HCT116 (cell line): ENCODE measurements at regions not wholly inside any gene's neighbourhood (a gene's known extent, or its start where the extent isn't known, plus 50 kb on each side); places are given as distances from the start of the nearest gene placed in this dataset.

ENCODE experiments used
- ATAC-seq: fragments of 200-7000 bp; cut with Tn5 transposase; 2 replicates; pipeline ENCODE4 v1.9.1; 2020; ENCODE audit warnings: mild to moderate bottlenecking, moderate library complexity
- BruUV-seq: library from RNA; stranded (reverse); fragments of 400-500 nt; replicated peaks from 2 replicates; lab custom pipeline; 2021; lab: Mats Ljungman, UMichigan
- CTCF ChIA-PET: fragments of 300-600 bp; sonication (Branson Sonifier 250); formaldehyde crosslinking; loops from one replicate; lab custom pipeline; 2021; ENCODE audit warnings: antibody characterized with exemption; lab: Charles Lee
- POLR2A ChIA-PET: fragments of 300-600, 350-600 bp; sonication (Branson Sonifier 250); formaldehyde crosslinking; loops from one replicate; lab custom pipeline; 2021; ENCODE audit warnings: antibody characterized with exemption; lab: Charles Lee
- RAD21 ChIA-PET, 2 experiments: fragments of 300-600 bp; sonication (Branson Sonifier 250); formaldehyde crosslinking; loops; one replicate each; lab custom pipeline; 2023; ENCODE audit warnings: low total read pairs in 2 of 2; ENCODE audit not compliant: uncharacterized antibody in 2 of 2, unreplicated experiment in 2 of 2, low non-redundant PET in 1 of 2; lab: Charles Lee
- DNase-seq: peaks from one replicate; pipeline ENCODE4 v3.0.0-alpha.2; 2010; ENCODE audit warnings: low read depth, low spot score
- H2AFZ ChIP-seq: fragments of 200-600 bp; shearing (Covaris generic), sonication (generic); 2 replicates; pipeline ENCODE4 v1.6.1; 2017; ENCODE audit warnings: low read depth, mixed run types, mixed read lengths, antibody characterized with exemption, low read length; ENCODE audit not compliant: poor library complexity, severe bottlenecking
- H3K27ac ChIP-seq: 2 replicates; pipeline ENCODE4 v1.5.1; 2012; ENCODE audit warnings: low read depth, low read length
- H3K27me3 ChIP-seq: fragments of 200-600 bp; sonication (generic); 2 replicates; pipeline ENCODE4 v1.6.1; 2016; ENCODE audit warnings: mixed run types, low read length, mixed read lengths; ENCODE audit not compliant: insufficient read depth
- H3K36me3 ChIP-seq, 2 experiments: fragments of 200-500 bp in 1 of 2; fragments of 200-600 bp in 1 of 2; sonication (Bioruptor generic) in 1 of 2; sonication (generic) in 1 of 2; 2 replicates each; pipeline versions ENCODE4 v1.5.1 to v1.6.1; 2014 to 2016; ENCODE audit warnings: low read length in 2 of 2, inconsistent platforms in 1 of 2, mixed read lengths in 1 of 2, mixed run types in 1 of 2; ENCODE audit not compliant: insufficient read depth in 2 of 2, control insufficient read depth in 1 of 2
- H3K4me1 ChIP-seq, 2 experiments: fragments of 200-600 bp in 1 of 2; sonication (generic) in 1 of 2; 2 replicates each; pipeline versions ENCODE4 v1.5.1 to v1.6.1; 2012 to 2017; ENCODE audit warnings: low read length in 2 of 2, inconsistent platforms in 1 of 2, mild to moderate bottlenecking in 1 of 2, mixed read lengths in 1 of 2, mixed run types in 1 of 2, moderate library complexity in 1 of 2; ENCODE audit not compliant: insufficient read depth in 2 of 2, control insufficient read depth in 1 of 2
- H3K4me2 ChIP-seq: fragments of 200-600 bp; sonication (generic); 2 replicates; pipeline ENCODE4 v1.6.1; 2017; ENCODE audit warnings: mixed run types, low read length, mixed read lengths
- H3K4me3 ChIP-seq, 2 experiments: fragments of 200-600 bp in 1 of 2; sonication (generic) in 1 of 2; replicated peaks in 1 of 2; 2 replicates each; pipeline ENCODE4 v1.5.1; 2011 to 2016; ENCODE audit warnings: low read length in 2 of 2, control low read depth in 1 of 2, low read depth in 1 of 2, mild to moderate bottlenecking in 1 of 2, mixed read lengths in 1 of 2, mixed run types in 1 of 2
- H3K79me2 ChIP-seq: fragments of 200-600 bp; sonication (generic); 2 replicates; pipeline ENCODE4 v1.6.1; 2017; ENCODE audit warnings: mild to moderate bottlenecking, mixed run types, low read length, moderate library complexity, mixed read lengths; ENCODE audit not compliant: insufficient read depth
- H3K9ac ChIP-seq: fragments of 200-600 bp; sonication (generic); 2 replicates; pipeline ENCODE4 v1.6.1; 2016; ENCODE audit warnings: low read length, mixed read lengths
- H3K9me2 ChIP-seq: fragments of 200-600 bp; sonication (generic), shearing (Covaris generic); 2 replicates; pipeline ENCODE4 v1.6.1; 2017; ENCODE audit warnings: mixed run types, mild to moderate bottlenecking, moderate library complexity; ENCODE audit not compliant: insufficient read depth
- H3K9me3 ChIP-seq, 2 experiments: fragments of 200-500 bp in 1 of 2; fragments of 200-600 bp in 1 of 2; sonication (Bioruptor generic) in 1 of 2; sonication (generic) in 1 of 2; 2 replicates each; pipeline ENCODE4 v1.6.1; 2014 to 2017; ENCODE audit warnings: low read length in 2 of 2, mixed read lengths in 2 of 2, inconsistent platforms in 1 of 2, low read depth in 1 of 2, mild to moderate bottlenecking in 1 of 2, mixed run types in 1 of 2, moderate library complexity in 1 of 2; ENCODE audit not compliant: control insufficient read depth in 1 of 2, insufficient read depth in 1 of 2
- H4K20me1 ChIP-seq: fragments of 200-600 bp; sonication (generic), shearing (Covaris generic); 2 replicates; pipeline ENCODE4 v1.6.1; 2017; ENCODE audit warnings: mixed run types, mild to moderate bottlenecking, moderate library complexity; ENCODE audit not compliant: insufficient read depth
- CEBPB ChIP-seq: IDR thresholded peaks from 2 replicates; pipeline ENCODE4 v1.6.1; 2012; ENCODE audit warnings: low read depth
- CTCF ChIP-seq, 3 experiments: fragments of 200-600 bp in 1 of 3; sonication (generic) in 1 of 3; IDR thresholded peaks in 2 of 3; conservative IDR thresholded peaks in 1 of 3; 2 replicates each; pipeline ENCODE4 v1.5.1; 2012 to 2017; ENCODE audit warnings: low read depth in 2 of 3, low read length in 2 of 3, antibody characterized with exemption in 1 of 3, borderline replicate concordance in 1 of 3, control low read depth in 1 of 3, mild to moderate bottlenecking in 1 of 3, mixed read lengths in 1 of 3, mixed run types in 1 of 3, moderate library complexity in 1 of 3; ENCODE audit not compliant: insufficient read depth in 1 of 3
- EGR1 ChIP-seq: IDR thresholded peaks from 2 replicates; pipeline ENCODE4 v1.6.1; 2012; ENCODE audit warnings: low read depth
- ELF1 ChIP-seq: IDR thresholded peaks from 2 replicates; pipeline ENCODE4 v1.6.1; 2012; ENCODE audit warnings: low read depth, borderline replicate concordance
- POLR2A ChIP-seq: IDR thresholded peaks from 2 replicates; pipeline ENCODE4 v1.7.0; 2011; ENCODE audit warnings: borderline replicate concordance; ENCODE audit not compliant: insufficient read depth, insufficient read length; ENCODE audit errors: extremely low read depth
- RAD21 ChIP-seq: IDR thresholded peaks from 2 replicates; pipeline ENCODE4 v1.6.1; 2012; ENCODE audit warnings: low read depth, mild to moderate bottlenecking
- REST ChIP-seq: IDR thresholded peaks from 2 replicates; pipeline ENCODE4 v1.6.1; 2012; ENCODE audit warnings: low read depth
- TCF7L2 ChIP-seq: IDR thresholded peaks from 2 replicates; pipeline ENCODE4 v1.7.0; 2011; ENCODE audit warnings: borderline replicate concordance, inconsistent platforms; ENCODE audit not compliant: insufficient read depth, insufficient read length; ENCODE audit errors: extremely low read depth
- ZFX ChIP-seq: fragments of 450-650 bp; IDR thresholded peaks from 2 replicates; pipeline ENCODE4 v1.6.1; 2017
- intact Hi-C: fragments of 100-400 bp; cut with micrococcal nuclease; formaldehyde crosslinking; loops from 2 replicates; pipeline ENCODE4 v1.10.0; 2022

GRCh38 chr12:14239350-14239934 lies 126.0 kb upstream of the ATF7IP start:
- RAD21 ChIA-PET: interaction anchor here in 1 of 2 experiments (1.6 kb wide), 1 partner anchor 215 kb away, joined by 6 read pairs; no protein-coding TSS in a partner anchor
- POLR2A ChIA-PET: no interaction called here
- Histone ChIP-seq H3K27ac (no peak overlapping the region), H2AFZ (no peak overlapping the region), H4K20me1 (no peaks in the 10 kb centered on the region), H3K79me2 (no peaks in the 10 kb centered on the region), H3K9me2 (no peaks in the 10 kb centered on the region), H3K4me1 (no peaks in the 10 kb centered on the region; a peak in 1 of 4 replicates), H3K4me2 (no peak overlapping the region), H3K4me3 (no peak overlapping the region), H3K36me3 (no peaks in the 10 kb centered on the region), H3K9me3 (0 out of 4 replicates have a peak, but pooled peaks cover 0 to 3% of the 10 kb centered on the region in 2 experiments), H3K9ac (no peak overlapping the region), H3K27me3 (no peaks in the 10 kb centered on the region)
- no TSS peak for BruUV-seq
- ATAC-seq (peak; percentile 67; the same call in 1 of the 2 replicates), DNase-seq (no peak)
- TF ChIP-seq ZFX: no peak
- peak; percentile 43; the same call in 1 of the 2 replicates for TF ChIP-seq CEBPB
- peak; percentile 12 for TF ChIP-seq TCF7L2
- CTCF ChIA-PET: interaction anchor here (0.7 to 3.0 kb wide), 3 partner anchors 53 to 274 kb away, joined by 3 to 51 read pairs (median 12); no protein-coding TSS in a partner anchor
- intact Hi-C loops: loop anchor here (2.0 to 5.0 kb wide), 3 partner anchors 273 to 755 kb away; no protein-coding TSS in a partner anchor

- RAD21 ChIA-PET: no interaction called here
- no peak for ATAC-seq
- H3K27ac ChIP-seq: no peak overlapping the region
- POLR2A ChIA-PET: no interaction called here
- TF ChIP-seq CTCF (IDR thresholded peaks at IDR 0.05 in 2 of 3, conservative IDR thresholded peaks at IDR 0.05 in 1 of 3; ENCODE audit: borderline replicate concordance in 1 of 3, insufficient read depth in 1 of 3, low read depth in 2 of 3, low read length in 2 of 3) (no peak), EGR1 (no peak), ELF1 (no peak), REST (no peak), RAD21 (0 out of 2 replicates have a peak, but pooled peaks have one; percentile 5), POLR2A (peak; percentile 27)
- H3K36me3 ChIP-seq: no peaks in the 10 kb centered on the region
- H4K20me1 ChIP-seq: no peaks in the 10 kb centered on the region
- no peak overlapping the region for H3K9ac ChIP-seq
- no peak for DNase-seq
- CTCF ChIA-PET: interaction anchor here (0.7 to 3.0 kb wide), 2 partner anchors 214 to 273 kb away, joined by 3 to 51 read pairs; no protein-coding TSS in a partner anchor
- no peaks in the 10 kb centered on the region for H3K79me2 ChIP-seq
- intact Hi-C loops: loop anchor here (2.0 to 5.0 kb wide), 3 partner anchors 272 to 755 kb away; no protein-coding TSS in a partner anchor
- H3K27me3 ChIP-seq: no peaks in the 10 kb centered on the region
- 0 out of 4 replicates have a peak, but pooled peaks cover 0 to 3% of the 10 kb centered on the region in 2 experiments for H3K9me3 ChIP-seq
- no peaks in the 10 kb centered on the region for H3K9me2 ChIP-seq
- no peak overlapping the region for H3K4me3 ChIP-seq
- no peak overlapping the region for H3K4me2 ChIP-seq
- no peaks in the 10 kb centered on the region; a peak in 1 of 4 replicates for H3K4me1 ChIP-seq
- no TSS peak for BruUV-seq
- no peak overlapping the region for H2AFZ ChIP-seq
These were observed 125.3 kb upstream of the ATF7IP start for GRCh38 chr12:14239935-14240872.
